ENCODE measurements at regions not wholly inside any gene's neighbourhood (a gene's known extent, or its start where the extent isn't known, plus 50 kb on each side); places are given as distances from the start of the nearest gene placed in this dataset.

DNA sequence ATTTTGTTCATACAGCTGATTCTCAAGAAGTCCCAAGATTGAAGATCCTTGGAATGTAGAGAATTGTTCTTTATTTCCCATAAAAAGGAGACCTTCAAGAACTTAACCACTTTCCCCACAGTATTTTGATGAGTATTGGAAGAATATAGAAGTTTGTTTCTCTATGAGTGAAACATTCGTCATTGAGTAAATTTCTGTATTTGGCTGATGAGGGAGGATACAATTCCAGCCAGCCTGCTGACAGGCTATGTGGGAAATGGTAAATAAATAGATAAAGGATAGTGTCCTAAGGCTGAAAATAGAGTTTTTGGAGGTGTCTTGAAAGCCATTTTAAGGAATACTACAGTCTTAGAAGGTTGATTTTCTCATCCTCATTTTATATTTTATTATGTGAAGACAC is 1076.1 kb downstream of the ROBO2 start:
- Histone ChIP-seq H3K4me3 (ENCODE audit: low read length) (no peak overlapping the region), H3K4me1 (ENCODE audit: insufficient read depth, low read length) (peaks cover 17% of the 10 kb centered on the region), H3K9me3 (ENCODE audit: insufficient read depth, low read depth, low read length) (no peaks in the 10 kb centered on the region), H3K9ac (ENCODE audit: low read depth, low read length) (no peak overlapping the region), H3K36me3 (ENCODE audit: insufficient read depth, low read length) (no peaks in the 10 kb centered on the region), H3K27ac (ENCODE audit: low read depth, low read length) (no peak overlapping the region), H3K27me3 (ENCODE audit: insufficient read depth, low read length) (no peaks in the 10 kb centered on the region)
- 93% methylated on average over 1 of the region's 1 CpG for WGBS

DNA sequence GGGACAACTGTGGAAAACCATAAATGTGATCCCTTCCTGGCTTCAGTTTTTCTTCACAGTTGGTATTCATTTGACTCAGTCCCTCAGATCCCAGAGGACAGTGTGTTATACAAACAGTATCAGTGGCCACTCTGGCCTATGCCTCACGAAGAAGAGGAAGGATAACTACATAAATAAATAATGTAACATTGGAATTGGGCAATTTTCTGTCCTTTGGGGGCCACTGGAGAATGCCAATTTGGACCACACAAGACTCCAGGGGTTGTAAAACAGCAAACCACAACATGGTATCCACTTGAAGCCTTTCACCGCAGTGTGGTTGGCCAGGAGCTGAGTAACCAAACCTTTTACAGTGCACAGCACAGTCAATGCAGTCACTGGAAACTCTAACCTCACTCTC is 1077.0 kb downstream of the ROBO2 start:
- H3K4me3 ChIP-seq (ENCODE audit: low read length): no peak overlapping the region
- H3K36me3 ChIP-seq (ENCODE audit: insufficient read depth, low read length): no peaks in the 10 kb centered on the region
- no peak overlapping the region for H3K27ac ChIP-seq (ENCODE audit: low read depth, low read length)
- H3K27me3 ChIP-seq (ENCODE audit: insufficient read depth, low read length): no peaks in the 10 kb centered on the region
- H3K9ac ChIP-seq (ENCODE audit: low read depth, low read length): no peak overlapping the region
- H3K4me1 ChIP-seq (ENCODE audit: insufficient read depth, low read length): peaks cover 9% of the 10 kb centered on the region; the same call in 1 of the 2 replicates
- no peaks in the 10 kb centered on the region for H3K9me3 ChIP-seq (ENCODE audit: insufficient read depth, low read depth, low read length)
- WGBS: 92% methylated on average over 1 of the region's 2 CpGs

DNA sequence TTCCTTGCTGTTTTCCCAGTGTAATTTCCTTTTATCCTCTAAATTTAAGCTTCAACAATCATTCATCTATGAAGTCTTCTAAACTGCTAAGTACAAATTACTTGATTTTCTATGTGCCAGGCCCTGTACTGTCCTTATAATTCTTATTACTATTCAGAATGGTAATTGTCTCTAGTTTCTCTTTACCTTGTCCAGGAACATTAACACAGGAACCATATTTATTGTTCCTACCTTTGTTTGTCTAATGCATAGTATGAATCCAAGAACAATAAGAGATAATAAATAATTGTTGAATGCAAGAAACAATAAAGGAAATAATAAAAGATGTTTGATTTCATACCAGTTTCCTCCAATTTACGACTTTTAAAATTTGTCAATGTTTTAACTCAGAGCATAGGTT is 1083.2 kb downstream of the ROBO2 start:
- Histone ChIP-seq H3K9ac (ENCODE audit: low read depth, low read length) (no peak overlapping the region), H3K27me3 (ENCODE audit: insufficient read depth, low read length) (no peaks in the 10 kb centered on the region), H3K9me3 (ENCODE audit: insufficient read depth, low read depth, low read length) (no peaks in the 10 kb centered on the region), H3K4me1 (ENCODE audit: insufficient read depth, low read length) (no peaks in the 10 kb centered on the region), H3K36me3 (ENCODE audit: insufficient read depth, low read length) (no peaks in the 10 kb centered on the region), H3K27ac (ENCODE audit: low read depth, low read length) (no peak overlapping the region), H3K4me3 (ENCODE audit: low read length) (no peak overlapping the region)
- WGBS: 100% methylated on average over 1 of the region's 1 CpG

GRCh38 chr3:78129707-78130106 is 1089.8 kb downstream of the ROBO2 start:
- H3K4me1 ChIP-seq (ENCODE audit: insufficient read depth, low read length): no peaks in the 10 kb centered on the region
- H3K36me3 ChIP-seq (ENCODE audit: insufficient read depth, low read length): no peaks in the 10 kb centered on the region
- no peaks in the 10 kb centered on the region for H3K9me3 ChIP-seq (ENCODE audit: insufficient read depth, low read depth, low read length)
- H3K9ac ChIP-seq (ENCODE audit: low read depth, low read length): no peak overlapping the region
- H3K4me3 ChIP-seq (ENCODE audit: low read length): no peak overlapping the region
- no peaks in the 10 kb centered on the region for H3K27me3 ChIP-seq (ENCODE audit: insufficient read depth, low read length)
- no peak overlapping the region for H3K27ac ChIP-seq (ENCODE audit: low read depth, low read length)

DNA sequence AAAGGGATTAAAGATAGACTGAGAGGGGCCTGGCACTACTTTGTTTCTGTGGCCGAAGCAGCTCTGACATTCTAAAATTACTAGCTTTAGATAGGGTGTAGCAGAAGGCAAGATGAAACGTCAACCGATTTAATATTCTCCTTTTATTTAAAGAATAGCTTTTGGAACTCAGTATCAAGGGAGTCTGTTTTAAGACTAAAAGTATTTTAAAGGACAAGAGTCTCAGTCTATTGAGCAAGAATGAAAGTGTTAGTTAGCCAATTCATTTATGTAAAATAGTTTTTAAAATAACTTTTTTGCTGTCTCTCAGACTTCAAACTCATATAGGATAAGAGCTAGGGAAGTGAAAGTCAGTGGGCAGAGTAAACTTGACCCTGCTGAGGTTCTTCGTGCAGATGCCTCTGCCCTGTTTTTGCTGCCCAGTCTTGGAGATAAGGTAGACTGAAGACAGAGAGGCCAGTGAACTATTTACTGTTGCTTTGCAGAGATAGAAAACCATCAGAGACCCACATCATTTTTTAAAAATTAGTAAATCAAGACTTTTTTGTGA is 1090.9 kb downstream of the ROBO2 start:
- no peak overlapping the region for H3K4me3 ChIP-seq (ENCODE audit: low read length)
- H3K9me3 ChIP-seq (ENCODE audit: insufficient read depth, low read depth, low read length): no peaks in the 10 kb centered on the region
- H3K27ac ChIP-seq (ENCODE audit: low read depth, low read length): no peak overlapping the region
- H3K36me3 ChIP-seq (ENCODE audit: insufficient read depth, low read length): no peaks in the 10 kb centered on the region
- no peaks in the 10 kb centered on the region for H3K4me1 ChIP-seq (ENCODE audit: insufficient read depth, low read length)
- H3K27me3 ChIP-seq (ENCODE audit: insufficient read depth, low read length): no peaks in the 10 kb centered on the region
- H3K9ac ChIP-seq (ENCODE audit: low read depth, low read length): no peak overlapping the region
- WGBS: 98% methylated on average over 2 of the region's 4 CpGs

DNA sequence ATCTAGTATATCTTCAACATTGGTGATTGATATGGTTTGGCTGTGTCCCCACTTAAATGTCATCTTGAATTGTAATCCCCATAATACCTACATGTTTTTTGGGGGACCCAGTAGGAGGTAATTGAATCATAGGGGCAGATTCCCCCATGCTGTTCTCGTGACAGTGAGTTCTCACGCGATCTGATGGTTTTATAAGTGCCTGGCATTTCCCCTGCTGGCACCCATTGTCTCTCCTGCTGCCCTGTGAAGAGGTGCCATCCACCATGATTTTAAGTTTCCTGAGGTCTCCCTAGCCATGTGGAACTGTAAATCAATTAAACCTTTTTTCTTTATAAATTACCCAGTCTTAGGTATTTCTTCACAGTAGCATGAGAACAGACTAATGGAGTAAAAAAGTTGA is 1094.6 kb downstream of the ROBO2 start:
- 87% methylated on average over 3 of the region's 3 CpGs for WGBS

GRCh38 chr3:78139166-78139565 is 1099.3 kb downstream of the ROBO2 start:
- H3K27ac ChIP-seq (ENCODE audit: low read depth, low read length): no peak overlapping the region

More for the DNA sequence above, 1094.6 kb downstream of the ROBO2 start:
- Histone ChIP-seq H3K27me3 (ENCODE audit: insufficient read depth, low read length) (no peaks in the 10 kb centered on the region), H3K27ac (ENCODE audit: low read depth, low read length) (no peak overlapping the region), H3K4me1 (ENCODE audit: insufficient read depth, low read length) (no peaks in the 10 kb centered on the region), H3K4me3 (ENCODE audit: low read length) (no peak overlapping the region), H3K9me3 (ENCODE audit: insufficient read depth, low read depth, low read length) (no peaks in the 10 kb centered on the region), H3K36me3 (ENCODE audit: insufficient read depth, low read length) (no peaks in the 10 kb centered on the region), H3K9ac (ENCODE audit: low read depth, low read length) (no peak overlapping the region)

GRCh38 chr3:78140274-78140673 is 1100.4 kb downstream of the ROBO2 start:
- no peaks in the 10 kb centered on the region for H3K36me3 ChIP-seq (ENCODE audit: insufficient read depth, low read length)
- no peaks in the 10 kb centered on the region for H3K4me1 ChIP-seq (ENCODE audit: insufficient read depth, low read length)
- H3K9ac ChIP-seq (ENCODE audit: low read depth, low read length): no peak overlapping the region
- no peaks in the 10 kb centered on the region for H3K27me3 ChIP-seq (ENCODE audit: insufficient read depth, low read length)
- H3K27ac ChIP-seq (ENCODE audit: low read depth, low read length): no peak overlapping the region
- H3K4me3 ChIP-seq (ENCODE audit: low read length): no peak overlapping the region
- 96% methylated on average over 3 of the region's 3 CpGs for WGBS
- no peaks in the 10 kb centered on the region for H3K9me3 ChIP-seq (ENCODE audit: insufficient read depth, low read depth, low read length)

More at GRCh38 chr3:78139166-78139565, 1099.3 kb downstream of the ROBO2 start:
- H3K36me3 ChIP-seq (ENCODE audit: insufficient read depth, low read length): no peaks in the 10 kb centered on the region
- no peaks in the 10 kb centered on the region for H3K9me3 ChIP-seq (ENCODE audit: insufficient read depth, low read depth, low read length)
- no peaks in the 10 kb centered on the region for H3K27me3 ChIP-seq (ENCODE audit: insufficient read depth, low read length)
- no peaks in the 10 kb centered on the region for H3K4me1 ChIP-seq (ENCODE audit: insufficient read depth, low read length)
- H3K9ac ChIP-seq (ENCODE audit: low read depth, low read length): no peak overlapping the region
- 89% methylated on average over 3 of the region's 3 CpGs for WGBS
- H3K4me3 ChIP-seq (ENCODE audit: low read length): no peak overlapping the region

DNA sequence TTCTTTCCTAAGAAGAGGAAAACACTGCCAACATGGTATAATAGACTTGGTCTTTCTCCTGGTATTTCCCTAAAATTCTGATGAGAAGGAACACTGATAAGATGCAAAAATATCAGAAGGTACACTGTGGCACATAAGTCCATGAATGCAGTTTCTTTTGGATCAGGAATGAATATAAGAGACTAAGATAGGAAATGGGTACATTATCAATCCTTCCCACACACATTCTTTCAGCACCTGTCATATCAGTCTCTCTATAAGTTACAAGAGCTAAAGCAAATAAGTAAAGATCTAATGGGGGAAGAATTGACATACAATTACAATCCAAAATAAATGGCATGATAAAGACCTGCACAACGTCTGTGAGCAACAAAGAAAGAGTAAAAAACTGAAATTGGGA is 1101.0 kb downstream of the ROBO2 start:
- Histone ChIP-seq H3K27ac (ENCODE audit: low read depth, low read length) (no peak overlapping the region), H3K9me3 (ENCODE audit: insufficient read depth, low read depth, low read length) (no peaks in the 10 kb centered on the region), H3K4me1 (ENCODE audit: insufficient read depth, low read length) (no peaks in the 10 kb centered on the region), H3K27me3 (ENCODE audit: insufficient read depth, low read length) (no peaks in the 10 kb centered on the region), H3K9ac (ENCODE audit: low read depth, low read length) (no peak overlapping the region), H3K36me3 (ENCODE audit: insufficient read depth, low read length) (no peaks in the 10 kb centered on the region), H3K4me3 (ENCODE audit: low read length) (no peak overlapping the region)
- WGBS: 89% methylated on average over 1 of the region's 1 CpG

- Histone ChIP-seq H3K27me3 (ENCODE audit: insufficient read depth, low read length) (no peaks in the 10 kb centered on the region), H3K9me3 (ENCODE audit: insufficient read depth, low read depth, low read length) (no peaks in the 10 kb centered on the region), H3K4me1 (ENCODE audit: insufficient read depth, low read length) (no peaks in the 10 kb centered on the region), H3K4me3 (ENCODE audit: low read length) (no peak overlapping the region), H3K27ac (ENCODE audit: low read depth, low read length) (no peak overlapping the region), H3K36me3 (ENCODE audit: insufficient read depth, low read length) (no peaks in the 10 kb centered on the region), H3K9ac (ENCODE audit: low read depth, low read length) (no peak overlapping the region)
- WGBS: 99% methylated on average over 2 of the region's 3 CpGs
Measured at GRCh38 chr3:78141269-78141668, 1101.4 kb downstream of the ROBO2 start.

- H3K9ac ChIP-seq (ENCODE audit: low read depth, low read length): no peak overlapping the region
- H3K27ac ChIP-seq (ENCODE audit: low read depth, low read length): no peak overlapping the region
- no peaks in the 10 kb centered on the region for H3K36me3 ChIP-seq (ENCODE audit: insufficient read depth, low read length)
- H3K4me3 ChIP-seq (ENCODE audit: low read length): no peak overlapping the region
- no peaks in the 10 kb centered on the region for H3K4me1 ChIP-seq (ENCODE audit: insufficient read depth, low read length)
- H3K9me3 ChIP-seq (ENCODE audit: insufficient read depth, low read depth, low read length): 0 out of 2 replicates have a peak, but pooled peaks cover 5% of the 10 kb centered on the region
- WGBS: no CpG with 5 or more reads among the region's 1 CpG
- H3K27me3 ChIP-seq (ENCODE audit: insufficient read depth, low read length): no peaks in the 10 kb centered on the region
Measured at GRCh38 chr3:78143000-78143399, 1103.1 kb downstream of the ROBO2 start.
